NT2/D1 (cell line): ENCODE measurements at regions not wholly inside any gene's neighbourhood (a gene's known extent, or its start where the extent isn't known, plus 50 kb on each side); places are given as distances from the start of the nearest gene placed in this dataset.

ENCODE experiments used
- DNase-seq: peaks from one replicate; pipeline ENCODE4 v3.0.0-alpha.2; 2011; ENCODE audit warnings: low read depth, low spot score
- H3K27me3 ChIP-seq: 2 replicates; pipeline ENCODE4 v1.6.0; 2011; ENCODE audit warnings: mild to moderate bottlenecking; ENCODE audit not compliant: insufficient read length, insufficient read depth
- H3K36me3 ChIP-seq: 2 replicates; pipeline ENCODE4 v1.6.1; 2011; ENCODE audit warnings: mild to moderate bottlenecking, low read length, mixed read lengths; ENCODE audit not compliant: insufficient read depth, insufficient read length
- H3K4me1 ChIP-seq: 2 replicates; pipeline ENCODE4 v1.5.1; 2011; ENCODE audit not compliant: insufficient read depth, insufficient read length
- H3K4me3 ChIP-seq: 2 replicates; pipeline ENCODE4 v1.5.1; 2011; ENCODE audit warnings: low read depth; ENCODE audit not compliant: insufficient read length
- H3K9ac ChIP-seq: 2 replicates; pipeline ENCODE4 v1.6.0; 2011; ENCODE audit warnings: low read depth; ENCODE audit not compliant: insufficient read length
- H3K9me3 ChIP-seq: 2 replicates; pipeline ENCODE4 v1.5.1; 2011; ENCODE audit warnings: mild to moderate bottlenecking, low read length; ENCODE audit not compliant: insufficient read depth
- SUZ12 ChIP-seq: IDR thresholded peaks from 2 replicates; pipeline ENCODE4 v1.6.1; 2011; ENCODE audit not compliant: insufficient read length, insufficient read depth; ENCODE audit errors: extremely low read depth
- YY1 ChIP-seq: IDR thresholded peaks from 2 replicates; pipeline ENCODE4 v1.6.1; 2011; ENCODE audit not compliant: insufficient read length, insufficient read depth
- ZNF274 ChIP-seq: IDR thresholded peaks from 2 replicates; pipeline ENCODE4 v1.6.1; 2011; ENCODE audit warnings: mild to moderate bottlenecking, low read depth, low read length

GRCh38 chrX:138929926-138930582, 218.5 kb upstream of the FGF13 start:
- Histone ChIP-seq H3K27me3 (no peaks in the 10 kb centered on the region), H3K9me3 (no peaks in the 10 kb centered on the region), H3K4me1 (no peaks in the 10 kb centered on the region), H3K4me3 (no peak overlapping the region), H3K36me3 (no peaks in the 10 kb centered on the region), H3K9ac (no peak overlapping the region)
- no peak for TF ChIP-seq YY1
- no peak for TF ChIP-seq SUZ12
- TF ChIP-seq ZNF274: no peak
- no peak for DNase-seq

GRCh38 chrX:138928737-138929459, 217.4 kb upstream of the FGF13 start:
- no peaks in the 10 kb centered on the region for H3K27me3 ChIP-seq
- H3K9ac ChIP-seq: no peak overlapping the region
- no peak overlapping the region for H3K4me3 ChIP-seq
- TF ChIP-seq ZNF274: no peak
- no peak for TF ChIP-seq SUZ12
- no peak for TF ChIP-seq YY1
- H3K4me1 ChIP-seq: no peaks in the 10 kb centered on the region
- no peaks in the 10 kb centered on the region for H3K9me3 ChIP-seq
- no peak for DNase-seq
- no peaks in the 10 kb centered on the region for H3K36me3 ChIP-seq

GRCh38 chrX:138925330-138925729, 213.8 kb upstream of the FGF13 start:
- no peaks in the 10 kb centered on the region for H3K36me3 ChIP-seq
- H3K9me3 ChIP-seq: no peaks in the 10 kb centered on the region
- no peaks in the 10 kb centered on the region for H3K4me1 ChIP-seq
- no peaks in the 10 kb centered on the region for H3K27me3 ChIP-seq
- TF ChIP-seq YY1: no peak
- TF ChIP-seq ZNF274: no peak
- no peak for TF ChIP-seq SUZ12
- H3K9ac ChIP-seq: no peak overlapping the region
- no peak for DNase-seq
- no peak overlapping the region for H3K4me3 ChIP-seq

GRCh38 chrX:138923805-138924204, 212.3 kb upstream of the FGF13 start:
- no peaks in the 10 kb centered on the region for H3K27me3 ChIP-seq

GRCh38 chrX:138921031-138921430, 209.5 kb upstream of the FGF13 start:
- TF ChIP-seq SUZ12 (no peak), YY1 (no peak)
- no peak for DNase-seq
- no peaks in the 10 kb centered on the region for H3K9me3 ChIP-seq
- H3K27me3 ChIP-seq: no peaks in the 10 kb centered on the region
- no peaks in the 10 kb centered on the region for H3K4me1 ChIP-seq
- H3K9ac ChIP-seq: no peak overlapping the region
- no peak overlapping the region for H3K4me3 ChIP-seq
- no peaks in the 10 kb centered on the region for H3K36me3 ChIP-seq

More at GRCh38 chrX:138923805-138924204, 212.3 kb upstream of the FGF13 start:
- TF ChIP-seq YY1 (no peak), ZNF274 (no peak), SUZ12 (no peak)
- Histone ChIP-seq H3K9me3 (no peaks in the 10 kb centered on the region), H3K4me1 (no peaks in the 10 kb centered on the region), H3K36me3 (no peaks in the 10 kb centered on the region), H3K9ac (no peak overlapping the region), H3K4me3 (no peak overlapping the region)
- DNase-seq: no peak

- Histone ChIP-seq H3K4me1 (no peaks in the 10 kb centered on the region), H3K9me3 (no peaks in the 10 kb centered on the region), H3K36me3 (no peaks in the 10 kb centered on the region), H3K4me3 (no peak overlapping the region), H3K9ac (no peak overlapping the region), H3K27me3 (no peaks in the 10 kb centered on the region)
- TF ChIP-seq SUZ12 (no peak), YY1 (no peak), ZNF274 (no peak)
- DNase-seq: no peak
These were observed 206.3 kb upstream of the FGF13 start for GRCh38 chrX:138917781-138918180.

- Histone ChIP-seq H3K36me3 (no peaks in the 10 kb centered on the region), H3K9ac (no peak overlapping the region), H3K27me3 (no peaks in the 10 kb centered on the region), H3K9me3 (no peaks in the 10 kb centered on the region), H3K4me1 (no peaks in the 10 kb centered on the region), H3K4me3 (no peak overlapping the region)
- TF ChIP-seq SUZ12: no peak
- no peak for TF ChIP-seq YY1
- TF ChIP-seq ZNF274: no peak
- no peak for DNase-seq
These were observed 203.2 kb upstream of the FGF13 start for GRCh38 chrX:138914767-138915166.
